HL-60 (cell line): ENCODE measurements at regions not wholly inside any gene's neighbourhood (a gene's known extent, or its start where the extent isn't known, plus 50 kb on each side); places are given as distances from the start of the nearest gene placed in this dataset.

ENCODE experiments used
- GABPA ChIP-seq: IDR thresholded peaks from 2 replicates; pipeline ENCODE4 v1.6.1; 2012; ENCODE audit warnings: low read depth
- TF ChIP-seq, protein P1 (sequence below): IDR thresholded peaks from one replicate; pipeline ENCODE4 v1.5.1; 2011; ENCODE audit warnings: low read length, control low read depth, inconsistent platforms; ENCODE audit not compliant: insufficient read depth
- TF ChIP-seq, protein P2 (sequence below): IDR thresholded peaks from 2 replicates; pipeline ENCODE4 v1.6.1; 2012; ENCODE audit warnings: low read depth; ENCODE audit not compliant: insufficient replicate concordance

DNA sequence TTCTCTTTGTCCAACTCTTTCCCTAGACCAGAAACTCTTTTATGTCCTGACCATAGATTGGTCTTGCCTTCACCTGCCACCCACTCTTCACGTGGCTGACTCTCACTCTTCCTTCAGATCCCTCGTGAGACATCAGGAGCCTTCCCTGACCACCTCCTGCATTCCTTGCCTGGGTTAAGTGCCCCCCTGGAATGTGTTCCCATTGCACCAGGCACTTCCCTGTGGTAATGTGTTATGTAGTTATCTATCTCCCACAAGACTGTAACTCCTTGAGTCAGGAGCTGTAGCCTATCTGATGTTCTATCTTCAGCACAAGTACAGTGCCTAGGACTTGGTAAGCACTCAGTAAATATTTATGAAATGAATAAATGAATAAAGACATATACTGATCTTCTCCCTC lies 111.2 kb upstream of the CTTNBP2NL start:
- TF ChIP-seq, protein P1, sequence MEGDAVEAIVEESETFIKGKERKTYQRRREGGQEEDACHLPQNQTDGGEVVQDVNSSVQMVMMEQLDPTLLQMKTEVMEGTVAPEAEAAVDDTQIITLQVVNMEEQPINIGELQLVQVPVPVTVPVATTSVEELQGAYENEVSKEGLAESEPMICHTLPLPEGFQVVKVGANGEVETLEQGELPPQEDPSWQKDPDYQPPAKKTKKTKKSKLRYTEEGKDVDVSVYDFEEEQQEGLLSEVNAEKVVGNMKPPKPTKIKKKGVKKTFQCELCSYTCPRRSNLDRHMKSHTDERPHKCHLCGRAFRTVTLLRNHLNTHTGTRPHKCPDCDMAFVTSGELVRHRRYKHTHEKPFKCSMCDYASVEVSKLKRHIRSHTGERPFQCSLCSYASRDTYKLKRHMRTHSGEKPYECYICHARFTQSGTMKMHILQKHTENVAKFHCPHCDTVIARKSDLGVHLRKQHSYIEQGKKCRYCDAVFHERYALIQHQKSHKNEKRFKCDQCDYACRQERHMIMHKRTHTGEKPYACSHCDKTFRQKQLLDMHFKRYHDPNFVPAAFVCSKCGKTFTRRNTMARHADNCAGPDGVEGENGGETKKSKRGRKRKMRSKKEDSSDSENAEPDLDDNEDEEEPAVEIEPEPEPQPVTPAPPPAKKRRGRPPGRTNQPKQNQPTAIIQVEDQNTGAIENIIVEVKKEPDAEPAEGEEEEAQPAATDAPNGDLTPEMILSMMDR, result no peak
- no peak for TF ChIP-seq GABPA
- TF ChIP-seq, protein P2, sequence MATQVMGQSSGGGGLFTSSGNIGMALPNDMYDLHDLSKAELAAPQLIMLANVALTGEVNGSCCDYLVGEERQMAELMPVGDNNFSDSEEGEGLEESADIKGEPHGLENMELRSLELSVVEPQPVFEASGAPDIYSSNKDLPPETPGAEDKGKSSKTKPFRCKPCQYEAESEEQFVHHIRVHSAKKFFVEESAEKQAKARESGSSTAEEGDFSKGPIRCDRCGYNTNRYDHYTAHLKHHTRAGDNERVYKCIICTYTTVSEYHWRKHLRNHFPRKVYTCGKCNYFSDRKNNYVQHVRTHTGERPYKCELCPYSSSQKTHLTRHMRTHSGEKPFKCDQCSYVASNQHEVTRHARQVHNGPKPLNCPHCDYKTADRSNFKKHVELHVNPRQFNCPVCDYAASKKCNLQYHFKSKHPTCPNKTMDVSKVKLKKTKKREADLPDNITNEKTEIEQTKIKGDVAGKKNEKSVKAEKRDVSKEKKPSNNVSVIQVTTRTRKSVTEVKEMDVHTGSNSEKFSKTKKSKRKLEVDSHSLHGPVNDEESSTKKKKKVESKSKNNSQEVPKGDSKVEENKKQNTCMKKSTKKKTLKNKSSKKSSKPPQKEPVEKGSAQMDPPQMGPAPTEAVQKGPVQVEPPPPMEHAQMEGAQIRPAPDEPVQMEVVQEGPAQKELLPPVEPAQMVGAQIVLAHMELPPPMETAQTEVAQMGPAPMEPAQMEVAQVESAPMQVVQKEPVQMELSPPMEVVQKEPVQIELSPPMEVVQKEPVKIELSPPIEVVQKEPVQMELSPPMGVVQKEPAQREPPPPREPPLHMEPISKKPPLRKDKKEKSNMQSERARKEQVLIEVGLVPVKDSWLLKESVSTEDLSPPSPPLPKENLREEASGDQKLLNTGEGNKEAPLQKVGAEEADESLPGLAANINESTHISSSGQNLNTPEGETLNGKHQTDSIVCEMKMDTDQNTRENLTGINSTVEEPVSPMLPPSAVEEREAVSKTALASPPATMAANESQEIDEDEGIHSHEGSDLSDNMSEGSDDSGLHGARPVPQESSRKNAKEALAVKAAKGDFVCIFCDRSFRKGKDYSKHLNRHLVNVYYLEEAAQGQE, result no peak
